ENCODE measurements at regions not wholly inside any gene's neighbourhood (a gene's known extent, or its start where the extent isn't known, plus 50 kb on each side); places are given as distances from the start of the nearest gene placed in this dataset.

DNA sequence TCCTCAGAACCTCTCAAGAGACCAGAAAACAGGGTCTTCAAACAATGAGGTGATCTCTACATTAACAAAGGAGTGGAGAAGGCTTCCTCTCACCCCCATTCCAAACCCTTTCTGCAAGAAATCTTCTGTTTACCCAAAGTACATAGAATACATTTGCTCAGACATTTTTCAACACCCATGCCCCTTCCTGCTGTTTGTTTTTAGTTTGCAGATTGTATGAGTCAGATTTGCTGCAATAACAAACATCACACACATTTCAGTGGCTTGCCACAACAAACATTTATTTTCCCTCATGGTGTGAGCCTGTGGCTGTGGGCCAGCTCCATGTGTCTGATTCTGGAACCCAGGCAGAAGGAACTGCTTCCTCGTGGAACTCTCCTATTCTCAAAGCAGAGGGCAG is 68.2 kb upstream of the BAIAP2L1 start:
- Histone ChIP-seq H3K27me3 (ENCODE audit: control insufficient read depth, insufficient read depth, low read length) (no peaks in the 10 kb centered on the region), H2AFZ (ENCODE audit: low read length) (no peak overlapping the region), H3K9me3 (ENCODE audit: control insufficient read depth, insufficient read depth, low read depth, low read length) (no peaks in the 10 kb centered on the region), H3K36me3 (ENCODE audit: control insufficient read depth, insufficient read depth, low read length) (no peaks in the 10 kb centered on the region), H3K4me3 (replicated peaks in 1 of 4; ENCODE audit: control extremely low read depth in 1 of 4, insufficient read depth in 1 of 4, low read depth in 3 of 4, low read length in 4 of 4) (no peak overlapping the region), H4K20me1 (ENCODE audit: control insufficient read depth, extremely low read depth, insufficient read depth, low read length) (no peaks in the 10 kb centered on the region), H3K79me2 (ENCODE audit: control insufficient read depth, insufficient read depth, low read length) (no peaks in the 10 kb centered on the region), H3K9ac (ENCODE audit: insufficient read depth, low read length) (no peak overlapping the region), H3K4me2 (ENCODE audit: extremely low read depth, insufficient read depth, low read length) (no peak overlapping the region), H3K4me1 (ENCODE audit: control insufficient read depth, extremely low read depth, insufficient read depth, low read length) (no peaks in the 10 kb centered on the region), H3K27ac (ENCODE audit: insufficient read depth, low read length) (no peak overlapping the region)
- no peak for DNase-seq (ENCODE audit: low read depth in 2 of 2)
- TF ChIP-seq, protein P1, sequence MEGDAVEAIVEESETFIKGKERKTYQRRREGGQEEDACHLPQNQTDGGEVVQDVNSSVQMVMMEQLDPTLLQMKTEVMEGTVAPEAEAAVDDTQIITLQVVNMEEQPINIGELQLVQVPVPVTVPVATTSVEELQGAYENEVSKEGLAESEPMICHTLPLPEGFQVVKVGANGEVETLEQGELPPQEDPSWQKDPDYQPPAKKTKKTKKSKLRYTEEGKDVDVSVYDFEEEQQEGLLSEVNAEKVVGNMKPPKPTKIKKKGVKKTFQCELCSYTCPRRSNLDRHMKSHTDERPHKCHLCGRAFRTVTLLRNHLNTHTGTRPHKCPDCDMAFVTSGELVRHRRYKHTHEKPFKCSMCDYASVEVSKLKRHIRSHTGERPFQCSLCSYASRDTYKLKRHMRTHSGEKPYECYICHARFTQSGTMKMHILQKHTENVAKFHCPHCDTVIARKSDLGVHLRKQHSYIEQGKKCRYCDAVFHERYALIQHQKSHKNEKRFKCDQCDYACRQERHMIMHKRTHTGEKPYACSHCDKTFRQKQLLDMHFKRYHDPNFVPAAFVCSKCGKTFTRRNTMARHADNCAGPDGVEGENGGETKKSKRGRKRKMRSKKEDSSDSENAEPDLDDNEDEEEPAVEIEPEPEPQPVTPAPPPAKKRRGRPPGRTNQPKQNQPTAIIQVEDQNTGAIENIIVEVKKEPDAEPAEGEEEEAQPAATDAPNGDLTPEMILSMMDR (conservative IDR thresholded peaks at IDR 0.05 in 1 of 2, IDR thresholded peaks at IDR 0.05 in 1 of 2; ENCODE audit: low read depth in 1 of 2, low read length in 2 of 2) = no peak
- TF ChIP-seq EZH2 (IDR thresholded peaks at IDR 0.05; ENCODE audit: low read length, missing control alignments) = no peak

DNA sequence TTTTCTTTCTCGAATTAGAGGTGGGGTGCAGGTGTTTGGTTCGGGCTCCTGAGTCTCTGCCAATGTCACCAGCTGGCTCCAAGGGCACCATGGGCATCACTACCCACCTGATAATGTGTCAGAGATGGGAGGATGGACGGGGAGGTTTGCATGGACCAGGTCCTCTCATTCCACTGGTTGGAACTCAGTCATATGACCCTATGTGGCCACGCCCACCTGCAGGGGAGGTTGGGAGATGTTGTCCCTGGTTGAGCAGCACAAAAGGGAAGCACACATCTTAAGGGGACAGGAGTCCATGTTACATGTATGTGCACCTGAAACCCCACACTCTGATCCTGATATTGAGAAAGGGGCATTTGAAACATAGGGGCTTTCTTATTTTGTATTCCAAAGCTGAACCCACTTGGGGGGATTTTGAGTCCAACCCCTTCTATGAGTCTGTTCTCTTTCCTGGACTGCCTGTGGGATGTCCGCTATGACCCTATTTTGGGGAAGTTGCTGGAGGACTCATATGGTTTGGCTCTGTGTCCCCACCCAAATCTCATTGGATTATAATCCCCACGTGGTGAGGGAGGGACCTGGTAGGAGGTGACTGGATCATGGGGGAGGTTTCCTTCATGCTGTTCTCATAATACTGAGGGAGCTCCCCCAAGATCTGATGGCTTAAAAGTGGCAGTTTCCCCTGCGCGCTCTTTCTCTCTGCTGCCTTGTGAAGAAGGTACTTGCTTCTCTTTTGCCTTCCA is 66.9 kb upstream of the BAIAP2L1 start:
- no peaks in the 10 kb centered on the region for H3K36me3 ChIP-seq (ENCODE audit: control insufficient read depth, insufficient read depth, low read length)
- H3K9ac ChIP-seq (ENCODE audit: insufficient read depth, low read length) = no peak overlapping the region
- no peak overlapping the region for H3K27ac ChIP-seq (ENCODE audit: insufficient read depth, low read length)
- no peaks in the 10 kb centered on the region for H3K27me3 ChIP-seq (ENCODE audit: control insufficient read depth, insufficient read depth, low read length)
- no peak overlapping the region for H3K4me2 ChIP-seq (ENCODE audit: extremely low read depth, insufficient read depth, low read length)
- no peak for TF ChIP-seq EZH2 (IDR thresholded peaks at IDR 0.05; ENCODE audit: low read length, missing control alignments)
- TF ChIP-seq, protein P1 (conservative IDR thresholded peaks at IDR 0.05 in 1 of 2, IDR thresholded peaks at IDR 0.05 in 1 of 2; ENCODE audit: low read depth in 1 of 2, low read length in 2 of 2) = no peak
- no peak for DNase-seq (ENCODE audit: low read depth in 2 of 2)
- no peaks in the 10 kb centered on the region for H3K9me3 ChIP-seq (ENCODE audit: control insufficient read depth, insufficient read depth, low read depth, low read length)
- no peak overlapping the region for H3K4me3 ChIP-seq (replicated peaks in 1 of 4; ENCODE audit: control extremely low read depth in 1 of 4, insufficient read depth in 1 of 4, low read depth in 3 of 4, low read length in 4 of 4)
- H3K4me1 ChIP-seq (ENCODE audit: control insufficient read depth, extremely low read depth, insufficient read depth, low read length) = no peaks in the 10 kb centered on the region
- no peaks in the 10 kb centered on the region for H4K20me1 ChIP-seq (ENCODE audit: control insufficient read depth, extremely low read depth, insufficient read depth, low read length)
- no peak overlapping the region for H2AFZ ChIP-seq (ENCODE audit: low read length)
- H3K79me2 ChIP-seq (ENCODE audit: control insufficient read depth, insufficient read depth, low read length) = no peaks in the 10 kb centered on the region

DNA sequence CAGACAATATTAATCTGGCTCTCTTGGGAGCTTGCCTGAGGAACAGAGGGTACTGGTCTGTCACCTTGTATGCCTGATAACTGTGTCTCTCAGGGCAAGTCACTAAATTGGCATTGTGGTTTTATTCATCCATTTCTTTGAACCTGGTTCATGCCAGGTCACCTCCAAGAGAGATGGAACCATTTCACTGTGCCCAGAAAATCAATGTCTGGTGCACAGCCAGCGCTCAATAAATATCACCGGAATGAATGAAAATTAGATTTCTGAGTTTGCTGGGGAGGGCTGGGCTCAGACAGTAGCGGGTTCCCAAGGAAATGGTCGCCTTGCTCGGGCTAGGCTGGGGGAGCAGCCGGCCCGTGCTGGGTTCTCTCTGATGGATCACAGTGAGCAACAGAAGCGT is 64.1 kb upstream of the BAIAP2L1 start:
- H2AFZ ChIP-seq (ENCODE audit: low read length) = no peak overlapping the region
- TF ChIP-seq, protein P1 (conservative IDR thresholded peaks at IDR 0.05 in 1 of 2, IDR thresholded peaks at IDR 0.05 in 1 of 2; ENCODE audit: low read depth in 1 of 2, low read length in 2 of 2) = no peak
- TF ChIP-seq EZH2 (IDR thresholded peaks at IDR 0.05; ENCODE audit: low read length, missing control alignments) = no peak
- H3K27me3 ChIP-seq (ENCODE audit: control insufficient read depth, insufficient read depth, low read length) = no peaks in the 10 kb centered on the region
- H3K9ac ChIP-seq (ENCODE audit: insufficient read depth, low read length) = no peak overlapping the region
- no peaks in the 10 kb centered on the region for H3K4me1 ChIP-seq (ENCODE audit: control insufficient read depth, extremely low read depth, insufficient read depth, low read length)
- H3K4me3 ChIP-seq (replicated peaks in 1 of 4; ENCODE audit: control extremely low read depth in 1 of 4, insufficient read depth in 1 of 4, low read depth in 3 of 4, low read length in 4 of 4) = no peak overlapping the region
- no peak for DNase-seq (ENCODE audit: low read depth in 2 of 2)
- H3K79me2 ChIP-seq (ENCODE audit: control insufficient read depth, insufficient read depth, low read length) = no peaks in the 10 kb centered on the region
- H4K20me1 ChIP-seq (ENCODE audit: control insufficient read depth, extremely low read depth, insufficient read depth, low read length) = no peaks in the 10 kb centered on the region
- H3K9me3 ChIP-seq (ENCODE audit: control insufficient read depth, insufficient read depth, low read depth, low read length) = no peaks in the 10 kb centered on the region
- H3K27ac ChIP-seq (ENCODE audit: insufficient read depth, low read length) = no peak overlapping the region
- no peak overlapping the region for H3K4me2 ChIP-seq (ENCODE audit: extremely low read depth, insufficient read depth, low read length)
- no peaks in the 10 kb centered on the region for H3K36me3 ChIP-seq (ENCODE audit: control insufficient read depth, insufficient read depth, low read length)

All from fibroblast of lung (primary cell).